ENCODE measurements at regions not wholly inside any gene's neighbourhood (a gene's known extent, or its start where the extent isn't known, plus 50 kb on each side); places are given as distances from the start of the nearest gene placed in this dataset.
"Not testable (repeated sequence)": the region's sequence is repeated elsewhere in the genome, so short reads cannot be mapped to it uniquely, and the experiment has no call there.

DNA sequence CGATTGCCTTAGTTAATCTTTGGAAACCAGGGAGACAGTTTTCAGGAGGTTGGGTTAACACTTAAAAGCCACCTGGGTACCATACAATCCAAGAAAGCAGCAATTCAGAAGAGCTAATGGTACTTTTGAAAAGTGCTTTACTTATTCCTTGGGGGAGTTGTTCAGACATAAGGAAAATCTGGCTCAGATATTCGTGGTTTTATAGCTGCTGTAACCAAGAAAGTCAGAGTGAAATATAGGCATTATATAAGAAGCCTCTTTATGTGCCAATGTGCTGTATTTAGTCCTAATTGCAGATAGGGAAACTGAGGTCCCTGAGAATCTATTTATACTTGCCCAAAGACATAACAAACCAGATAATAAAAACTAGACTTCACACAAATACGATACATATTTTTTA is 387.5 kb downstream of the COG6 start:
- H3K36me3 ChIP-seq (ENCODE audit: insufficient read depth, insufficient read length, low read length): no peaks in the 10 kb centered on the region
- H3K27me3 ChIP-seq (ENCODE audit: insufficient read depth, insufficient read length): no peaks in the 10 kb centered on the region
- no peaks in the 10 kb centered on the region for H3K4me1 ChIP-seq (ENCODE audit: insufficient read depth, insufficient read length)
- TF ChIP-seq SUZ12 (IDR thresholded peaks at IDR 0.05; ENCODE audit: extremely low read depth, insufficient read depth, insufficient read length) (no peak), YY1 (IDR thresholded peaks at IDR 0.05; ENCODE audit: insufficient read depth, insufficient read length) (no peak), ZNF274 (IDR thresholded peaks at IDR 0.05; ENCODE audit: low read depth, low read length) (no peak)
- H3K4me3 ChIP-seq (ENCODE audit: insufficient read length, low read depth): no peak overlapping the region
- no peak for DNase-seq (ENCODE audit: low read depth, low spot score)
- peaks cover 8% of the 10 kb centered on the region; the same call in 1 of the 2 replicates for H3K9me3 ChIP-seq (ENCODE audit: insufficient read depth, low read length)
- H3K9ac ChIP-seq (ENCODE audit: insufficient read length, low read depth): no peak overlapping the region

DNA sequence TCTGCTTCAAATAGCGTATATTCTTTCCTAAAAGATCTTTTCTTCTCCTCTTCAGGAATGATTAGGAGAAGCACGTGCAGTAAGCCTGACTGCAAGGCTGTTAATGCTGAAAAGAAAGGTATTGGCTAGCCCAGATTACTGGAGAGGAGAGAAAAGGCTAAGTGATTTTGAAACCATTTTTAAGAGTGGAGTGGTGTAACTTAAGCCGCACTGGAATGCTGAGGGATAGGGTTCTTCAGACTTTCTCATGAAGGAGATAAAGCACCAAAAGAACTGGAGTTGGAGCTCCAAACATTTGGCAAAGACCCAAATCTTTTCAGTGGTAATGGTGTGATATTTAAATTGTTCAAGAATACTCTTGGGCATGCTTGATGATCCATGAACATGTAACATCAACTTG is 388.3 kb downstream of the COG6 start:
- no peak for TF ChIP-seq ZNF274 (IDR thresholded peaks at IDR 0.05; ENCODE audit: low read depth, low read length)
- TF ChIP-seq SUZ12 (IDR thresholded peaks at IDR 0.05; ENCODE audit: extremely low read depth, insufficient read depth, insufficient read length): no peak
- no peak for TF ChIP-seq YY1 (IDR thresholded peaks at IDR 0.05; ENCODE audit: insufficient read depth, insufficient read length)
- no peaks in the 10 kb centered on the region for H3K36me3 ChIP-seq (ENCODE audit: insufficient read depth, insufficient read length, low read length)
- no peak for DNase-seq (ENCODE audit: low read depth, low spot score)
- H3K9me3 ChIP-seq (ENCODE audit: insufficient read depth, low read length): peaks cover 8% of the 10 kb centered on the region; the same call in 1 of the 2 replicates
- H3K27me3 ChIP-seq (ENCODE audit: insufficient read depth, insufficient read length): no peaks in the 10 kb centered on the region
- no peak overlapping the region for H3K9ac ChIP-seq (ENCODE audit: insufficient read length, low read depth)
- no peak overlapping the region for H3K4me3 ChIP-seq (ENCODE audit: insufficient read length, low read depth)
- no peaks in the 10 kb centered on the region for H3K4me1 ChIP-seq (ENCODE audit: insufficient read depth, insufficient read length)

DNA sequence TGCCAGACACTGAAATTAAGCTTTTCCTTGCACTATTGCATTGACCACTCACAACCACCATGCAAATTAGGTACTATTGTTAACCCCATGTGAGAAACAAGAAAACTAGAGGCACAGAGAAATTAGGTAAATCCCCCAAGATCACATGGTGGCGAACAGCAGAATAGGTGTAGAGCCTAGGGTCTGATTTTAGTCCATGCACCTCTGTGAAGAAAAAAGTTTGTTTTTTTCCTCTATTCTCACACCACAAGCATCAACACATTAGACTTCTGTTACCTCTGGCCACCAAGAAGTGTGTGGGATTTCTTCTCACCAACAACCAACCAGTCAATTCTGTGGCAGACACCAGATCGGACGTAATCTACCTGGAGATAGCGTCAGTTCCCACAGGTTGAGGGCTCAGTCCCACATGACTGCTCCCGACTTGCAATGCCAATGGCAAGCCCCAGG is 391.9 kb downstream of the COG6 start:
- H3K9me3 ChIP-seq (ENCODE audit: insufficient read depth, low read length): no peaks in the 10 kb centered on the region
- H3K27me3 ChIP-seq (ENCODE audit: insufficient read depth, insufficient read length): no peaks in the 10 kb centered on the region
- DNase-seq (ENCODE audit: low read depth, low spot score): no peak
- no peak overlapping the region for H3K9ac ChIP-seq (ENCODE audit: insufficient read length, low read depth)
- TF ChIP-seq SUZ12 (IDR thresholded peaks at IDR 0.05; ENCODE audit: extremely low read depth, insufficient read depth, insufficient read length) (no peak), ZNF274 (IDR thresholded peaks at IDR 0.05; ENCODE audit: low read depth, low read length) (no peak), YY1 (IDR thresholded peaks at IDR 0.05; ENCODE audit: insufficient read depth, insufficient read length) (no peak)
- H3K4me3 ChIP-seq (ENCODE audit: insufficient read length, low read depth): no peak overlapping the region
- no peaks in the 10 kb centered on the region for H3K4me1 ChIP-seq (ENCODE audit: insufficient read depth, insufficient read length)
- H3K36me3 ChIP-seq (ENCODE audit: insufficient read depth, insufficient read length, low read length): no peaks in the 10 kb centered on the region

DNA sequence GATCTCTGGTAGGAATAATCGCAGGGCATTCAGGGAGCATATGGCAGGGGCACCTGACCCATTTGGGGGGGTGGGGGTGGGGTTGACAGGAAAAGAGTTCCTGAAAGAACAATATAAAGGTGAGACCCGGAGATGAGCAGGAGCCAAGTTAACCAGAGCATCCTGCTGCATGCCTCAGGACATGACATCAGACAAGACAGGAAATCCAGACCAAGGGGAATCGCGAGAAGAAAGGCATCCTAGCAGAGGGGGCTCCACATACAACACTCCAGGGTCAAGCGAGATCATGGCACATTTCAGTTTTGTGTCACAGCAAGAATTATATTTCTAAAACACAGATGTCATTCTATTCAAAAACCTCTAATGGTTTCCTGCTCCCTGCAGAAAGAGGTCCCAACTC is 393.1 kb downstream of the COG6 start:
- Histone ChIP-seq H3K4me1 (ENCODE audit: insufficient read depth, insufficient read length) (no peaks in the 10 kb centered on the region), H3K9me3 (ENCODE audit: insufficient read depth, low read length) (no peaks in the 10 kb centered on the region), H3K9ac (ENCODE audit: insufficient read length, low read depth) (no peak overlapping the region), H3K27me3 (ENCODE audit: insufficient read depth, insufficient read length) (no peaks in the 10 kb centered on the region), H3K4me3 (ENCODE audit: insufficient read length, low read depth) (no peak overlapping the region), H3K36me3 (ENCODE audit: insufficient read depth, insufficient read length, low read length) (no peaks in the 10 kb centered on the region)
- DNase-seq (ENCODE audit: low read depth, low spot score): no peak
- TF ChIP-seq ZNF274 (IDR thresholded peaks at IDR 0.05; ENCODE audit: low read depth, low read length) (no peak), YY1 (IDR thresholded peaks at IDR 0.05; ENCODE audit: insufficient read depth, insufficient read length) (no peak), SUZ12 (IDR thresholded peaks at IDR 0.05; ENCODE audit: extremely low read depth, insufficient read depth, insufficient read length) (no peak)

DNA sequence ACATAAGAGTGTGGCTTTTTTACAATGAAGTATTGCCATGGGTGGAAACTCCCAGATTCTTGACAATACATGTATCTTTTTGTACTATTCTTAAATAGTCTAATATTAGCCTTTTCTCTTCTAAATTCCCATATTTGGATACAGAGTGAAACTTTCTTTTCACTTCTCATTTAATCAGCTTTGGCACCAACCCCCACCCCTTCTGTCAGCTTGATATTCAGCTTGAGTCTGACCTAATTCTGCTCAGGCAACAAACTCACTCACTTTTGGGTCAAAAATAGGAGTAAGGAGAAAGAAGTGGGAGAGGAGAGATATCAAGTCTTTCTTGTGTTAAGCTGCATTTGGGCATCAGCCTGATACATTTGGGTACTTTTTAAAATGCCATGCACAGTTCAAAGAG is 397.5 kb downstream of the COG6 start:
- Histone ChIP-seq H3K4me3 (ENCODE audit: insufficient read length, low read depth) (no peak overlapping the region), H3K36me3 (ENCODE audit: insufficient read depth, insufficient read length, low read length) (no peaks in the 10 kb centered on the region), H3K4me1 (ENCODE audit: insufficient read depth, insufficient read length) (no peaks in the 10 kb centered on the region), H3K27me3 (ENCODE audit: insufficient read depth, insufficient read length) (no peaks in the 10 kb centered on the region), H3K9me3 (ENCODE audit: insufficient read depth, low read length) (no peaks in the 10 kb centered on the region), H3K9ac (ENCODE audit: insufficient read length, low read depth) (no peak overlapping the region)
- no peak for TF ChIP-seq YY1 (IDR thresholded peaks at IDR 0.05; ENCODE audit: insufficient read depth, insufficient read length)
- TF ChIP-seq SUZ12 (IDR thresholded peaks at IDR 0.05; ENCODE audit: extremely low read depth, insufficient read depth, insufficient read length): no peak
- no peak for TF ChIP-seq ZNF274 (IDR thresholded peaks at IDR 0.05; ENCODE audit: low read depth, low read length)
- DNase-seq (ENCODE audit: low read depth, low spot score): no peak

- TF ChIP-seq SUZ12 (IDR thresholded peaks at IDR 0.05; ENCODE audit: extremely low read depth, insufficient read depth, insufficient read length): no peak
- no peak for TF ChIP-seq ZNF274 (IDR thresholded peaks at IDR 0.05; ENCODE audit: low read depth, low read length)
- TF ChIP-seq YY1 (IDR thresholded peaks at IDR 0.05; ENCODE audit: insufficient read depth, insufficient read length): no peak
- Histone ChIP-seq H3K4me1 (ENCODE audit: insufficient read depth, insufficient read length) (no peaks in the 10 kb centered on the region), H3K36me3 (ENCODE audit: insufficient read depth, insufficient read length, low read length) (no peaks in the 10 kb centered on the region), H3K4me3 (ENCODE audit: insufficient read length, low read depth) (no peak overlapping the region), H3K9ac (ENCODE audit: insufficient read length, low read depth) (no peak overlapping the region), H3K9me3 (ENCODE audit: insufficient read depth, low read length) (no peaks in the 10 kb centered on the region), H3K27me3 (ENCODE audit: insufficient read depth, insufficient read length) (no peaks in the 10 kb centered on the region)
- DNase-seq (ENCODE audit: low read depth, low spot score): no peak
Observed at GRCh38 chr13:40053401-40053800, 397.9 kb downstream of the COG6 start.

- H3K4me1 ChIP-seq (ENCODE audit: insufficient read depth, insufficient read length); H3K36me3 ChIP-seq (ENCODE audit: insufficient read depth, insufficient read length, low read length); H3K9me3 ChIP-seq (ENCODE audit: insufficient read depth, low read length); DNase-seq (ENCODE audit: low read depth, low spot score); H3K4me3 ChIP-seq (ENCODE audit: insufficient read length, low read depth); H3K27me3 ChIP-seq (ENCODE audit: insufficient read depth, insufficient read length); H3K9ac ChIP-seq (ENCODE audit: insufficient read length, low read depth): not testable (repeated sequence)
Observed at GRCh38 chr13:40054422-40054821, 399.0 kb downstream of the COG6 start.
